NB4 (cell line): ENCODE measurements at regions not wholly inside any gene's neighbourhood (a gene's known extent, or its start where the extent isn't known, plus 50 kb on each side); places are given as distances from the start of the nearest gene placed in this dataset.
"Not testable (repeated sequence)": the region's sequence is repeated elsewhere in the genome, so short reads cannot be mapped to it uniquely, and the experiment has no call there.

Experiments
- DNase-seq: peaks from one replicate; pipeline ENCODE4 v3.0.0; 2010; ENCODE audit warnings: low read depth
- H3K4me3 ChIP-seq: one replicate; pipeline ENCODE4 v1.5.1; 2011; ENCODE audit warnings: mild to moderate bottlenecking, low read depth, low read length, moderate library complexity
- MAX ChIP-seq: IDR thresholded peaks from 2 replicates; pipeline ENCODE4 v1.6.1; 2011; ENCODE audit warnings: low read depth, low read length
- MYC ChIP-seq: IDR thresholded peaks from 2 replicates; pipeline ENCODE4 v1.6.1; 2011; ENCODE audit warnings: low read depth, low read length
- POLR2A ChIP-seq: IDR thresholded peaks from 2 replicates; pipeline ENCODE4 v1.6.1; 2011; ENCODE audit warnings: mild to moderate bottlenecking; ENCODE audit not compliant: insufficient read length; ENCODE audit errors: extremely low read depth
- TF ChIP-seq, protein P1 (sequence below): IDR thresholded peaks from one replicate; pipeline ENCODE4 v1.5.1; 2012; ENCODE audit warnings: low read depth, low read length

DNA sequence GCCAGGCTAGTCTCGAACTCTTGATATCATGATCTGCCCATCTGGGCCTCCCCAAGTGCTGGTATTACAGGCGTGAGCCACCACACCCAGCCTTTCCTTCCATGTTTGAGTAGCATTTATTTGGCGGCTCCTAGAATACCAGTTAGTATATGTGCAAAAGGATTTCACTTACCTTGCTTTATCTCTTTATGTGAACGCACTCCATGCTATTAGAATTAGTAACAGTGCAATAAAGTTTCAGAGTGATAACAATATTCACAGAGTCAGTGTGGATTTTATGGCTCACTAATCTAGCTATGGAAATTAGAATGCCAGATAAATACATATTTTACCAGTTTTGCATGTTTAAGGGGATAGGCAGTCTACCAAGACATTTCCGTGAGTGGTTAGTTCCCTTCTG lies 74.4 kb upstream of the NIPBL start:
- no peak for DNase-seq
- TF ChIP-seq, protein P1, sequence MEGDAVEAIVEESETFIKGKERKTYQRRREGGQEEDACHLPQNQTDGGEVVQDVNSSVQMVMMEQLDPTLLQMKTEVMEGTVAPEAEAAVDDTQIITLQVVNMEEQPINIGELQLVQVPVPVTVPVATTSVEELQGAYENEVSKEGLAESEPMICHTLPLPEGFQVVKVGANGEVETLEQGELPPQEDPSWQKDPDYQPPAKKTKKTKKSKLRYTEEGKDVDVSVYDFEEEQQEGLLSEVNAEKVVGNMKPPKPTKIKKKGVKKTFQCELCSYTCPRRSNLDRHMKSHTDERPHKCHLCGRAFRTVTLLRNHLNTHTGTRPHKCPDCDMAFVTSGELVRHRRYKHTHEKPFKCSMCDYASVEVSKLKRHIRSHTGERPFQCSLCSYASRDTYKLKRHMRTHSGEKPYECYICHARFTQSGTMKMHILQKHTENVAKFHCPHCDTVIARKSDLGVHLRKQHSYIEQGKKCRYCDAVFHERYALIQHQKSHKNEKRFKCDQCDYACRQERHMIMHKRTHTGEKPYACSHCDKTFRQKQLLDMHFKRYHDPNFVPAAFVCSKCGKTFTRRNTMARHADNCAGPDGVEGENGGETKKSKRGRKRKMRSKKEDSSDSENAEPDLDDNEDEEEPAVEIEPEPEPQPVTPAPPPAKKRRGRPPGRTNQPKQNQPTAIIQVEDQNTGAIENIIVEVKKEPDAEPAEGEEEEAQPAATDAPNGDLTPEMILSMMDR, result no peak
- no peak for TF ChIP-seq MYC
- no peak for TF ChIP-seq POLR2A
- TF ChIP-seq MAX, result no peak

GRCh38 chr5:36813249-36813648 lies 63.3 kb upstream of the NIPBL start:
- DNase-seq, H3K4me3 ChIP-seq: not testable (repeated sequence)

More for the DNA sequence above, 74.4 kb upstream of the NIPBL start:
- no peak overlapping the region for H3K4me3 ChIP-seq

GRCh38 chr5:36815871-36816270 lies 60.7 kb upstream of the NIPBL start:
- DNase-seq, result no peak
- no peak overlapping the region for H3K4me3 ChIP-seq
- TF ChIP-seq MYC (no peak), MAX (no peak), POLR2A (no peak)
- TF ChIP-seq, protein P1, result no peak

DNA sequence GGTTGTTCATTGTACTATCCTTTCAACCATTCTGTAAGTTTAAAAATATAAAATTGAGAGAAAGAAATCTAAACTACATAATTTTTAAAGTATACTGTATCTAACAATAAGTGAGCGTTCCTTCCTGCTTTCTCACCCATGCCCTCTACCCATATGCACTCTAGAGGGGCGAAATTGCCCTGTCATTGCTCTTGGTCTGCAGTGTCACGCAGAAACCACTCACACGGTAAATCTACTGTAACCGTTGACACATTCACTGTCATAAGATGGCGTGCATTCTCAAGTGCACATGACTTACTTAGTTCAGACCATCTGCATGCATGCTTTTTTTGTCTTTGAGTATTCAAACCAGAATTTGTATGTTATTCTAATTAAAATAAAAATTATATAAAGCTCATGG lies 55.7 kb upstream of the NIPBL start:
- peak; percentile 34 for DNase-seq
- TF ChIP-seq, protein P1, result no peak
- TF ChIP-seq MAX (no peak), MYC (no peak), POLR2A (no peak)
- no peak overlapping the region for H3K4me3 ChIP-seq

DNA sequence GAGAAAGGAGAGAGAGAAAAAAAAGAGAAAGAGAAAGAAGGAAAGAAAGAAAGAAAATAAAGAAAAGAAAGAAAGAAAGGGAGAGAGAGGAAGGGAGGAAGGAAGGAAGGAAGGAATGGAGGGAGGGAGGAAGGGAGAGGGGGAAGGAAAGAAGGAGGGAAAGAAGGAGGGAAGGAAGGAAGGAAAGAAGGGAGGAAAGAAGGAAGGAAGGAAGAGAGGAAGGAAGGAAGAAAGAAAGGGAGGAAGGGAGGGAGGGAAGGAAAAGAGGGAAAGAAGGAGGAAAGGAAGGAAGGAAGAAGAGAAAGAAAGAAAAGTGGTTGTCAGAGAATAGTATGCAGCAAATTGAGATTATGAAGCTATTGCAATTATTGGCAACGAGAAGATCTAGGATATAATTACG lies 49.9 kb upstream of the NIPBL start:
- DNase-seq, result no peak
- TF ChIP-seq, protein P1, result no peak
- TF ChIP-seq MAX, result no peak
- TF ChIP-seq POLR2A, result no peak
- TF ChIP-seq MYC, result no peak
- H3K4me3 ChIP-seq, result no peak overlapping the region
